GM19324 (cell line): ENCODE measurements at regions not wholly inside any gene's neighbourhood (a gene's known extent, or its start where the extent isn't known, plus 50 kb on each side); places are given as distances from the start of the nearest gene placed in this dataset.

Source experiments
- ATAC-seq: cut with Tn5 transposase; IDR thresholded peaks from one replicate; pipeline ENCODE4 v1.9.1; 2021; ENCODE audit warnings: mild to moderate bottlenecking, moderate library complexity; ENCODE audit not compliant: unreplicated experiment, low FRiP score

- ATAC-seq, result no peak
Measured at GRCh38 chr5:97388794-97389193, 205.7 kb upstream of the RIOK2 start.

- no peak for ATAC-seq
Measured at GRCh38 chr5:97400537-97400936, 217.5 kb upstream of the RIOK2 start.

- no peak for ATAC-seq
Measured at GRCh38 chr5:97405941-97406340, 222.9 kb upstream of the RIOK2 start.

- no peak for ATAC-seq
Measured at GRCh38 chr5:97406946-97407676, 224.1 kb upstream of the RIOK2 start.

- no peak for ATAC-seq
Measured at GRCh38 chr5:97408331-97408730, 225.3 kb upstream of the RIOK2 start.

GRCh38 chr5:97412959-97413358, 229.9 kb upstream of the RIOK2 start:
- ATAC-seq, result no peak

- ATAC-seq, result no peak
Measured at GRCh38 chr5:97417986-97418385, 234.9 kb upstream of the RIOK2 start.

GRCh38 chr5:97418462-97418861, 235.4 kb upstream of the RIOK2 start:
- no peak for ATAC-seq

GRCh38 chr5:97420646-97421045, 237.6 kb upstream of the RIOK2 start:
- no peak for ATAC-seq

GRCh38 chr5:97422678-97423077, 239.6 kb upstream of the RIOK2 start:
- ATAC-seq, result no peak

- no peak for ATAC-seq
Measured at GRCh38 chr5:97425511-97425910, 242.5 kb upstream of the RIOK2 start.

- no peak for ATAC-seq
Measured at GRCh38 chr5:97427235-97427634, 244.2 kb upstream of the RIOK2 start.

- ATAC-seq, result no peak
Measured at GRCh38 chr5:97434021-97434420, 251.0 kb upstream of the RIOK2 start.

GRCh38 chr5:97436405-97436804, 253.4 kb upstream of the RIOK2 start:
- no peak for ATAC-seq

- no peak for ATAC-seq
Measured at GRCh38 chr5:97443740-97444139, 260.7 kb upstream of the RIOK2 start.

- ATAC-seq, result no peak
Measured at GRCh38 chr5:97449172-97449571, 266.1 kb upstream of the RIOK2 start.

GRCh38 chr5:97452646-97453045, 269.6 kb upstream of the RIOK2 start:
- no peak for ATAC-seq

GRCh38 chr5:97453263-97453662, 270.2 kb upstream of the RIOK2 start:
- no peak for ATAC-seq

GRCh38 chr5:97454015-97454414, 271.0 kb upstream of the RIOK2 start:
- ATAC-seq, result no peak

- ATAC-seq, result no peak
Measured at GRCh38 chr5:97455996-97456395, 272.9 kb upstream of the RIOK2 start.

- peak; percentile 69 for ATAC-seq
Measured at GRCh38 chr5:97458851-97459250, 275.8 kb upstream of the RIOK2 start.

GRCh38 chr5:97471951-97472350, 288.9 kb upstream of the RIOK2 start:
- ATAC-seq, result no peak

- ATAC-seq, result no peak
Measured at GRCh38 chr5:97475847-97476246, 292.8 kb upstream of the RIOK2 start.
